Fibroblast of villous mesenchyme (primary cell): ENCODE measurements at regions not wholly inside any gene's neighbourhood (a gene's known extent, or its start where the extent isn't known, plus 50 kb on each side); places are given as distances from the start of the nearest gene placed in this dataset.
"Not testable (repeated sequence)": the region's sequence is repeated elsewhere in the genome, so short reads cannot be mapped to it uniquely, and the experiment has no call there.

Experiments
- DNase-seq: peaks from one replicate; pipeline ENCODE4 v3.0.0-alpha.2; 2010; ENCODE audit warnings: low read depth
- H3K4me3 ChIP-seq: 2 replicates; pipeline ENCODE4 v1.5.1; 2011; ENCODE audit warnings: low read depth, mild to moderate bottlenecking, low read length
- TF ChIP-seq, protein P1 (sequence below): IDR thresholded peaks from 2 replicates; pipeline ENCODE4 v1.5.1; 2012; ENCODE audit warnings: low read depth, mild to moderate bottlenecking, low read length; ENCODE audit not compliant: insufficient read depth

- no peak for DNase-seq
- TF ChIP-seq, protein P1, sequence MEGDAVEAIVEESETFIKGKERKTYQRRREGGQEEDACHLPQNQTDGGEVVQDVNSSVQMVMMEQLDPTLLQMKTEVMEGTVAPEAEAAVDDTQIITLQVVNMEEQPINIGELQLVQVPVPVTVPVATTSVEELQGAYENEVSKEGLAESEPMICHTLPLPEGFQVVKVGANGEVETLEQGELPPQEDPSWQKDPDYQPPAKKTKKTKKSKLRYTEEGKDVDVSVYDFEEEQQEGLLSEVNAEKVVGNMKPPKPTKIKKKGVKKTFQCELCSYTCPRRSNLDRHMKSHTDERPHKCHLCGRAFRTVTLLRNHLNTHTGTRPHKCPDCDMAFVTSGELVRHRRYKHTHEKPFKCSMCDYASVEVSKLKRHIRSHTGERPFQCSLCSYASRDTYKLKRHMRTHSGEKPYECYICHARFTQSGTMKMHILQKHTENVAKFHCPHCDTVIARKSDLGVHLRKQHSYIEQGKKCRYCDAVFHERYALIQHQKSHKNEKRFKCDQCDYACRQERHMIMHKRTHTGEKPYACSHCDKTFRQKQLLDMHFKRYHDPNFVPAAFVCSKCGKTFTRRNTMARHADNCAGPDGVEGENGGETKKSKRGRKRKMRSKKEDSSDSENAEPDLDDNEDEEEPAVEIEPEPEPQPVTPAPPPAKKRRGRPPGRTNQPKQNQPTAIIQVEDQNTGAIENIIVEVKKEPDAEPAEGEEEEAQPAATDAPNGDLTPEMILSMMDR = no peak
- H3K4me3 ChIP-seq = no peak overlapping the region
Measured at GRCh38 chr2:7539760-7540159, 622.5 kb downstream of the RNF144A start.

DNA sequence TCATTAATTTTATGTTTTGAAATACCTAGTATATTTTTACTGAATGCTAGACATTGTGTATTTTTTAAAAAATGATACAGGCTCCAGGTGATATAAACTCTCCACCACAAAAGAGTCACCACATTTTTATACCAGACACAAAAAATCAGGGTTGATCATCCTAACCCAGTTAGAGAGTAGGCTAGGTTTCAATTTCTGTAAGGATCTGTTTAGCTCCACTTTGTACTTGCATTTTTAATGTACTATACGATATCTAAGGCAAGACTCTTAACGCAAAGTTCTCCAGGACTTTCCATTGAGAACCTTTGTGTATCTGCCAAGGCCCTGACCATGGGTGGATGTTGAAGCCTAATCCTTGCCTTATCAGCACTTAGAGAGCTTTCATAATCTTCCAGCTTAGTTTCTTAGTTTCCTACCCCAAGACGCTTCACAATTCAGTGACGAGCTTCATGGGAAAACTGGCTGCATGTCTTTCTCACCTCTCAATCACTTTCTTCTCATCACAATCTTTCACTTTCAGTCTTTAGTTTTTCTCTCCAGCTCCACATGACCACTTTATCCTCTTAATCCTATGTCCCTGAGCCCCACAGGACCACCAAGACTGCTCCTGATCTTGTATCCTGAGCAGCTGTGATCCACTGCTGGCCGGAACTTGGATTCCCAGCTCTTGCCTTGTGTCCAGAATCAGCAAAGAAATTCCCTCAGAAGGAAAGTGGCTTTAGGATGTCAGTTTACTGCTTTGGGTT is 635.8 kb downstream of the RNF144A start:
- H3K4me3 ChIP-seq = no peak overlapping the region
- TF ChIP-seq, protein P1 = no peak
- no peak for DNase-seq

GRCh38 chr2:7555260-7555659 is 638.0 kb downstream of the RNF144A start:
- no peak overlapping the region for H3K4me3 ChIP-seq
- TF ChIP-seq, protein P1 = no peak
- DNase-seq = no peak

GRCh38 chr2:7557376-7557775 is 640.2 kb downstream of the RNF144A start:
- H3K4me3 ChIP-seq = no peak overlapping the region
- no peak for DNase-seq
- TF ChIP-seq, protein P1 = no peak

DNA sequence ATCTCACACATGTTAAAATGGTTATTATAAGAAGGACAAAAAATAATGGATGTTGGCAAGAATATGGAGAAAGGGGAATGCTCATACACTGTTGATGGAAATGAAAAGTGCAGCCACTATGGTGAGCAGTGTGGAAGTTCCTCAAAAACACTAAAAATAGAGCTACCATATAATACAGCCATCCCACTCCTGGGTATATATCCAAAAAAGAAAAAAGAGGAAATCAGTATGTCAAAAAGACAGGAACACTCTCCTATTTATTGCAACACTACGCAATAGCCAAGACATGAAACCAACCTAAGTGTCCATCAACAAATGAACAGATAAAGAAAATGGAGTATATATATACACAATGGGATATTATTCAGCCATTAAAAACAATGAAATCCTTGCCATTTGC is 642.6 kb downstream of the RNF144A start:
- H3K4me3 ChIP-seq = no peak overlapping the region
- TF ChIP-seq, protein P1 = no peak
- DNase-seq = no peak

DNA sequence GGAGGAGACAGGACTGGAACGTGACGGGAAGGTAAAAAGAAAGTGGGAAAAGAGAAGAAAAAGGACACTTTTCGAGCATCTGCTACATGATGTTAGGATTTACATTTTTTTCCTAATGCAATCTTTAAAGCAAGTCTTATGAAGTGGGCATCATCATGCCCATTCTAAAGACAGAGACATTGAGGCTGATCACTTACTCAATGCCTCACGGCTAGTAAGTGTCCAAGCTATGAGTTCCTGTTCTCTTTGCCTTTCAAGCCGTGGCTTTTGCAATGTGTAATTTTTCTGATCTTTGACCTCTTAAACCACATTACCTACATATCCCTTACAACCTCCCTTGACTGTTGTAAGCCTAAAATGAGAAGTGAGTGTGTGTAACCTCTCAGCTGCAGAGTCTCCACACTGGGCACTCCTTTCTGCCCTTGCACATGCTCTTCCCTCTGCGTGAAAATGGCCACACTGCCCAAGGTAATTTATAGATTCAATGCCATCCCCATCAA is 649.2 kb downstream of the RNF144A start:
- no peak for DNase-seq
- TF ChIP-seq, protein P1 = no peak
- H3K4me3 ChIP-seq = no peak overlapping the region

DNA sequence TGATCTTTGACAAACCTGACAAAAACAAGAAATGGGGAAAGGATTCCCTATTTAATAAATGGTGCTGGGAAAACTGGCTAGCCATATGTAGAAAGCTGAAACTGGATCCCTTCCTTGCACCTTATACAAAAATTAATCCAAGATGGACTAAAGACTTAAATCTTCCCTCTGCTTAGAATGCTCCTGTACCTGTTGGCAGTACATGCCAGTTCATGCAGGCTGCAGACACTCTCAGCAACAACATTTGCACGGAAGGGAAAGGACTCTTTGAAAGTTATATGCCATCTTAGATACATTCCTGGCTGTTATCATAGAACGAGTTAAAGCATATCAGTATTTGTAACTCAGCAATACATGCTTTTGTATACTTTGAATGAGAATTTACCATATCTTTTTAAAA is 649.9 kb downstream of the RNF144A start:
- DNase-seq, H3K4me3 ChIP-seq: not testable (repeated sequence)
